HT-29 (cell line): ENCODE measurements at regions not wholly inside any gene's neighbourhood (a gene's known extent, or its start where the extent isn't known, plus 50 kb on each side); places are given as distances from the start of the nearest gene placed in this dataset.
"Not testable (repeated sequence)": the region's sequence is repeated elsewhere in the genome, so short reads cannot be mapped to it uniquely, and the experiment has no call there.

Experiments used
- DNase-seq: peaks from one replicate; pipeline ENCODE4 v3.0.0-alpha.2; 2015; ENCODE audit warnings: low spot score

DNA sequence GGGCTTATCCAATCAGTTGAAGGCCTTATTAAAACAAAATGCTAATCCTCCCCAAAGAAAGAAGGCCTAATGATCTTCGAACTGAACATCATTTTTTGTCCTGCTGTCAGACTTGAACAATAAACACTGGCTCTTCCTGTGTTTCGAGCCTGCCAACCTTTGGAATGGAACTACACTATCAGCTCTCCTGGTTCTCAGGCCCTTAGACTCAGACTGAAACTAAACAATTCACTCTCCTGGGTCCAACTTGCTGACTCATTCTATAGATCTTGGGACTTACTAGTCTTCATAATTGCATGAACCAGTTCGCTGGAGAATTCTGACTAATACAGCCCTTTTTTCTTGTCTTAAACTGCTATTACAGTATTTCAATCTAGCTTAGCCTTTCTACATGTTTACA, 235.2 kb downstream of the LNPK start:
- DNase-seq: no peak

DNA sequence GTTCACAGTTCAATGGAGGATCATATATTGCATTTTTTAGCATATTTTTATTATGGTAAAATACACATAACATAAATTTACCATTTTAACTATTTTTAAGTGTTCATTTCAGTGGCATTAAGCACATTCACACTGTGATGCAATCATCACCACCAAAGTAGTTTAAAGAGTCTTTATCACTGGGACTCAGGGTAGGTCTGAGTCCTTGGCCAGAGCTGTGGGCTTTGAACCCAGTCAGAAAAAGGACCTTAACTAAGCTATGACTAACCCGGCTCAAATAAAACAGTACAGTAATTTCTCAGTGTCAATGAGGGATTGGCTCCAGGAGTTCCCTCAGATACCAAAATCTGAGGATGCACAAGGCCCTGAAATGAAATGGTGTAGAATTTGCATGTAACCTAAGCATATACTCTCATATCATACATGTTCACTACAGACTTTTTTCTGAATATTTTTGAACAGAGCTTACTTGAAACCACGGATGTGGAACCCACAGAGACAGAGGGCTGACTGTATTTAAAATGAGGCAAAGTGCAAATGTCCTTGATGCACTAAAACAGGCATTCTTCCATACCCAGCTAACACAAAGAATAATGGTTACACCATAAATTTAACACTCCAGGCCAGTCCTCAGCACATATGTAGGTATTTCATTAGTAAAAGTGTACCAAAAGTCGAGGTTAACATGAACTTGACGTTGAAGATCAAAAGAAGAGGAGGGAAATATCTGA, 246.2 kb downstream of the LNPK start:
- no peak for DNase-seq

DNA sequence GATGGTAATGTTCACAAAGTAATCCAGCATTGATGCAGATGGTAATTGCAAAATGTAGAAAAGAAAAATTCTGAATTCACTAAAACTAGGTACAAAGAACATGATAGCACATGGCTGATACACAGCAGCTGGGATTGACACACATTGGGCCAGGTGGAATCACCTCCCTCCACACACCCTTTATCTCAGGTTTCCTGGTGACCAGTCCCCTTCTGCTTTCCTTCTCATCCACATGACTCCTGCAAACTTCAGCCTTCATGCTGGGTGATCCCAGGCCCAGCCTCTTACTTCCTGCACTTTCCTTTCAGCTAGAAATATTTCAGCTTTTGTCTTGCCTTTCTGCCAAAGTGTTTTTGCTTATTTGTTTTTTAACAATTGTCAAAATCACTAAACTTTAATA, 246.9 kb downstream of the LNPK start:
- no peak for DNase-seq

DNA sequence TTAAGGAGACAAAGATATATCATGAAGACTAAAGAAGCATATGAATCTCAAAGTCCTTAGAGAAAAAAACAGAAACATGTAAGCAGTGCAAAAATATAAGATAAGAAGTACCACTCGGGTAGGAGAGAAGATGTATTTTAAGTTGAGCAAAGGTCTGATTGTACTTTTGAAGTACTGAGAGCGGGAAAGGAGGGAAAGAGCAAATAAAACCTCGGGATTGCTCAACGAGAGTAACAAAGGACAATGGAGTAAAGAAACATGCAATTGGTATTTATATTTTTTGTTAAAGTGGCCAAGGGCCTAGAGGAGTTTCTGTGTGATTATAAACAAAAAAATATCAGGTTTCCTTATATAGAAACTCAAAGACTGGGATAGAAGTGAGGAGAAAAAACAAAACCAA, 251.9 kb downstream of the LNPK start:
- DNase-seq: no peak

DNA sequence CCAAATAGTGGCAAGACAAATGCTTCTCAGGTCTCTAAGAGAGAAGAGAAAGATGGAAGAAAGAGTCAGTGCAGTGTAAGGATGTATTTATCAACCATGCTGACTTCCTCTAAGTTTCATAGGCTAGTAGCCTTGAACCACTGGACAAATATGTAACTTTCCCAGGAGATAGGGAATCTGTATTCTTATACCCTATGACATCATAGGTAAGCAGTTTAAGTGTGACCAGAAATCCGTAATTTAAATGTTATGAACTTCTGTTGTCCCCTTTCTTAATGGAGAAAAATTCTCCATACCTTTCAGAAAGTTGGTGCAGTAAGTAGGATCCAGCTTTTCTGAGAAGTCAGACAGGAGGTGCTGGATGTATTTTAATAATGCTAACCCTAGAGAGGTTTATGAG, 256.2 kb downstream of the LNPK start:
- DNase-seq: no peak

DNA sequence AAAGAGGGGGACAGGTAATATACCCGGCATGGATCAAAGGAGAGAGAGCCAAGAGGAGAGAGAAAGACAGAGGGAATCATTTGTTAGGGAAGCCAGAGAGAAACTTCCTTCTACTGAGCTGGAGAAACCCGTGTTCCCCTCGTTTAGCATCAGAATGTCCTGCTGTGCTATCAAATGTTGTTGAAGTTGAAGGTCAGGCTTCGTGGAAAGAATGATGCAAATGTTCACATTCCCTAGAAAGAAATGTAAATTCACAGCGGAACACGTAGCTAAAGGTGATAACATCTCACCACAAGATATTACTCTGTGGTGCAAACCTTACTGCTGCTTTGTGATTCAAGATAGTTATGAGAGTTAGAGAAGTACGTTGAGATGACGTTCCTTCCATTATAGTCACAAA, 258.1 kb downstream of the LNPK start:
- no peak for DNase-seq

DNA sequence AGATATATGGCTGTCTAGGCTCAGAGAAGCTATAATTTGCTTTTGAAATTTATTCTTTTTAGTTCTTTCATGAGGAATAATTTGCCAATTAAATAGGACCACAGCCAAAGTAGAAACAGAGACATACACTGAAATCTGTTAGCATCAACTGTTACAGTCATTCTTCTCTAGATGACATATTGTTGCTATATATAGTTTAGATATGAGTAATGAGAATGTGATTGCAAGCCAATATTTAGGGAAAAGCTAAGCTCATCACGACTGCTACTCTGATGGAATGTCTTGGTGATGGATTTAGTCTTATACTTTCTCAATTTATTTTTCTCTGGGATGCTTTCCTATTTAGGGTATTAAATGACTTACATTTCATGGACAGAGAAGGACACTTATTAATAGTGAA, 259.1 kb downstream of the LNPK start:
- DNase-seq: no peak

DNA sequence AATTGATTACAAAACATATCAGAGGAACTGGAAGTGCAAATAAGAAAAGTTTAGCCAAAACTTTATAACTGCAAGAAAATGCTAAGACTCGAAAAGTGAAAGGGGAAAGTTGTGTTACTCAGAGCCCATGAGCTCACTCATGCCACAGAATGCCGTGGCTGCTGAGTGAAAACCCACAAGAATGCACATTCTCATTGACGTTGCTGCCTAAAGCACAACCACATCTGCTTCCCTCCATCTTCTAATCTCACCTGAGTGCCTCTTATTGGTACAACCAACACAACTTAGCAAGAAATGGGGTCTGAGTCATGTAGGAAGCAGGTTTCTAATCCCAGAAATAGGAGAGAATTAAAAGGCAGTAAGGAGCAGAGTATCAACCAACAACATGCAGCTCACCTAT, 259.7 kb downstream of the LNPK start:
- no peak for DNase-seq

DNA sequence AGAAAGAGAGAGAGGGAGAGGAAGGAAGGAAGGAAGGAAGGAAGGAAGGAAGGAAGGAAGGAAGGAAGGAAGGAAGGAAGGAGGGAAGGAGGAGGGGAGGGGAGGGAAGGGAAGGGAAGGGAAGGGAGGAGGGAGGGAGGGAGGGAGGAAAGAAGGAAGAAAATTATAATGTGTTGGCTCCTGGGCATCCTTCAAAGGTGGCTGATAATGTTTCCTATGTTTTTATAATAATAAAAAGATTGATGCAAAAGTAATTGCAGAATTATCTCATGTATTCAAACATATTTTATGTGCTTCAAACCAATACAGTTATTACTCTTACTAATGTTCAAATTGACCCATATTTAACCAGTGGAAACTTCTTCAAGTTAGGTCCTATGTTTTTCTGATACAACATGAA, 260.9 kb downstream of the LNPK start:
- no peak for DNase-seq

DNA sequence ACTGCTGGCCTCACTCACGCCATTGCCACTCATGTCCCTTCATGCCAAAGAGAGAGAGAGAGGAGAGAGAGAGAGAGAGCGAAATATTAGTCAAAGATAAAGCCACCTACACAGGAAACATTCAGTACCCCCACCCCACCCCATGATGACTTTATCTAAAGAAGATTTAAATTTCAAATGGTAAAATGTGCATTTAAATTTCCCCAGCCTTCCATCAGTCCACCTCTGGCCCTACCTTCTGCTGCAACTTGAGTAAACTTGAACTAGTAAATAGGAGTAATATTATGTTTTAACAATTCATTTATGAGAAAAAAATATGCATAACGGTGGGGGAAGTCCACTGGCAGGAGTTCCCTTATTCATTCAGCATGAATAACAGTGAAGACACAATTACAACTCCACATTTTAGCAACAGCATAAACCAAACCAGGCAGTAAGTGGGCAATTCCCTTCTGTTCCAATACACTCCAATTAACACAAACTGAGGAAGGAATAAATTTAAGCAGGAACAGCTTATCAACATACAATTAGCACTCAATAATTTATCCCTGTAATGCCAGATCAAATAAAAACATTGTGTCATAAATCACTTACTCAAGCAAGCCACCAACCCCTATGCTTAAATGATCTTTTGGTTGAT, 264.2 kb downstream of the LNPK start:
- DNase-seq: no peak

DNA sequence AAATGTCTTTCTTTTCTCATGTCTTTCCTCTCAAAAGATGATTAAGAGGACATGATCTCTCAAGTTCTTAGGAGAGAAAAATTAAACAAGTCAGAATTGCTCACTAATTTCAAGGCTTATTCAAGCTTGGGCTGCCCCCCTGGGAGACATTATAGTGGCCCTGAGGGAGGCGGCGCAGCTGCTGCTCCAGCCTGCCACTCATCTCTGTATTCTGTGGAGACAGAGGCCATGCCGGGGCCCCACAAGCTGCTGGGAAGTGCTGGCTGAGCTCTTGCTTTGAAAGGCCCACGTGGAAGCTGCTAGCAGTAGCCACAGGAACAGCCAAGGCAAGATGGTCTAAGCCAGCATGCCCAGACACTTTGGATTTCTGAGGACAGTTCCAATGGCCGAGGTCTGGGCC, 267.4 kb downstream of the LNPK start:
- no peak for DNase-seq

DNA sequence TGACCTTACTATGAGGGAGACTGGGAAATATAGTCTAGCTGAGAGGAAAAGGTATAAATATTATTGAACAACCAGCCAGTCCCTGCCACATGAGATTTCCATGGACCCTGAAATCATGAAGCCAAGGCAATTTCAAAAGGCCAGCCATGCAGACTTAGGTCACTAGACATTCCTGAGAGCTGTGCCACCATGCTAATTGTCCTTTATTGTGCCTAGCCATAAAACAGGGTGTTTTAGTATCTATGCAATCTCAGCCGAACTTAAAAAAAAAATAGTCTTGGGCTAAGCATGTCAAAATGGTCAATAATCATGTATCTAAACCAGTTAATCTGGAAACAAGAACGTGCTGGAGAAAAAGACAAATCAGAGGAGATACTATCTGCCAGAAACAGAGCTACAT, 269.5 kb downstream of the LNPK start:
- DNase-seq: no peak

DNA sequence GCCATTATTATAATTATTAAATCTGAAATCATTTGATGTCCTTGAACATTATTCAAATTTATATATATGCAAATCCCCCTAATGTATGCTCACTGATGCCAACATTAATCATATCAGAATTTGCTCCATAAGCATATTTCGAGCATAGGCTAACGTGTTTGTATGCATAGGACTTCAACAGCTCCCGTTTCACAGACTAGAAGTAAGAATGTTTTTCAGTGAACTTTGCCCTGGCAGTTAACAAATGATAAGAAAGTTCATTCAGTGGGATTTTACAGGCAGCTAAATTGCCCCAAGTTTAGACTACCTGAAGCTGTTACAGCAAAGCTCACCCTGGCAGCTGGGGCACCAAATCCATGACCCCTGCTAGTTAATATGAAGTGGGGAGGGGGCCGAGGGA, 272.0 kb downstream of the LNPK start:
- no peak for DNase-seq

DNA sequence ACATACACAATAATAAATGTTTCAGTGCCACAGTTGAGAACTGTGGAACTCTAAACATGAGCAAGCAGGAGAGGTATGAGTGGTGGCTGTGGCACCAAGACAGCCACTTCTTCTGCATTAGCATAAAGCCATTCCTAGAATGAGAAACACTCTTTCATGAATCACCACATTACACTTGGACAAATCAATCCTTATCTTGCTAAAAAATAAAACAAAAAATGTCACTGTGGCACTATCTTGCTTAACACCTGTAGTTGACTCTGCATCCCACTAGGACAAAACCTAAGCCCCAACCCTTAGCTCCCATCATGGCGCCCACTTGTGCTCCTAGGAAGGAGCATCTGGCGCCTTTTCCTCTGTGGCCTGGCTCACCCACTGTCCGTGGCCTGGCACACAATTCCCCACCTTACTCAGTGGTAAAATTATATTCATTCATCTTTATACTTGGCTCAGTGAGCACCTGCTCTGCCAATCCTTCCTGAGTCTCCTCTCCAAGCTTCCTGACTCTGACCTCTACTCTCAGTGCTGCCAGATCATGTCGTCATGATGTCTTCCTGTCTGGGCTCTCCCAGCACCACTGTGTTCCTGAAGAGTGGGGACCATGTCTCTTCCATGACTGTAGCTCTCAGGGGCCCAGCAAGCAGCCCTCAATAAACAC, 272.9 kb downstream of the LNPK start:
- no peak for DNase-seq

DNA sequence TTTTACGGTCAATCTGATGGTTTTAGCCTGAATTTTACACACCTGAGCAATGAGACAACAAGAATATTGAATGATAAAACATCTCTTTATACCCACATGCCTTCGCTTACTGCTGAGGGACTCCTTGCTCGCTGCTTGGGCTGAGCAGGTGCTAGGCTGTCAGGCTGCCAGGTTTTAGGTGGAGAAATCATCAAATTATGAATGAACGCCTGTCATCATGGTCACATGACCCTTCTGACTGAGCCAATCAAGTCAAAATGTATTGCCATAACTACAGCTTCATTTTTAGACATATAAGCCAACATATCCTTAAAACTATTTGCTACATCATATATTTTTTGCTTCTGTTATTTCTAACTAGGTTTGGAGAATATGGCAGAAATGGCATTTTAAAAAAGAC, 274.0 kb downstream of the LNPK start:
- DNase-seq: no peak

DNA sequence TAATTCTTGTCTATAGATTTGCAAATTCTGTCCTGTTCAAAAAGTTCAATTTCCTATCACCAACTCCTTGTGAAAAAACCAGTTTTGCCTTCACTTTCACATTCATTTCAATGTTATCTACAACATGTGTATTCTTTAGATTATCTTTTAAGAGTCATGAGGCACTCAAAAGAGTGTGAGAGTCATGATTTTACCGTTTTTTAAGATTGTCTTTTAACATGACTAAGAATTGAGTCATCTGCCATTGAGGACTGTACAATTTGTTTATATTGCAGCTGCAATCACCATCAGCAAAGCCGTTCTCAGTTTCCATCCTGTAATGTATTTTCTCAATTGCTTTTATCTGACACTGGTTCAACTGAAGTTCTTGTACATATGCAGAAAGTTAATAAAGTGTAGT, 275.8 kb downstream of the LNPK start:
- no peak for DNase-seq

DNA sequence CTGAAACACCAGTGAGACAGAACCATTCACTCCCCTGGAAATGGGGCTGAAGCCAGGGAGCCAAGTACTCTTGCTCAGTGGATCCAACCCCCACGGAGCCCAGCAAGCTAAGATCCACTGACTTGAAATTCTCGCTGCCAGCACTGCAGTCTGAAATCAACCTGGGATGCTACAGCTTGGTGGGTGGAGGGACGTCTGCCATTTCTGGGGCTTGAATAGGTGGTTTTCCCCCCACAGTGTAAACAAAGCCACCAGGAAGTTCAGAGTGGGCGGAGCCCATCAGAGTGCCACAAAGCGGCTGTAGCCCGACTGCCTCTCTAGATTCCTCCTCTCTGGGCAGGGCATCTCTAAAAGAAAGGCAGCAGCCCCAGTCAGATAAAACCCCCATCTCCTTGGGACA, 292.8 kb downstream of the LNPK start:
- no peak for DNase-seq

DNA sequence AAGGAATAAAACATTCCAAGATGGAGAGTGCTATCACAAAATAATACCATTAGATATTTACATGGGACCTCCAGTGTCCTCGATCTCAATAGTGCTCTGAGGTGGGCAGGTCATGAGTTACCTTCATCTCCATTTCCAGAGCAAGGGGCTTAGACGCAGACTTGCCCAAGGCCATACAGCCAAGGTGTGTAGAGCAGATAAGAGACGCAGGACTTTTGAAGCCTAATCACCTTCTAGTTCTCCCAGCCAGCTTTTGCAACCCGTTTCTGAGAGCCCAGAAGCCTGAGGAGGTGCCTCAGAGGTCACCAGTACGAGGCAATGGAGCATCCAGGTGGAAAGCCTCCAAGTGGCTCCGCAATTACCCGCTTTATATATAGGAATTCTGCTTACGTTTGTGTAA, 294.7 kb downstream of the LNPK start:
- no peak for DNase-seq

DNA sequence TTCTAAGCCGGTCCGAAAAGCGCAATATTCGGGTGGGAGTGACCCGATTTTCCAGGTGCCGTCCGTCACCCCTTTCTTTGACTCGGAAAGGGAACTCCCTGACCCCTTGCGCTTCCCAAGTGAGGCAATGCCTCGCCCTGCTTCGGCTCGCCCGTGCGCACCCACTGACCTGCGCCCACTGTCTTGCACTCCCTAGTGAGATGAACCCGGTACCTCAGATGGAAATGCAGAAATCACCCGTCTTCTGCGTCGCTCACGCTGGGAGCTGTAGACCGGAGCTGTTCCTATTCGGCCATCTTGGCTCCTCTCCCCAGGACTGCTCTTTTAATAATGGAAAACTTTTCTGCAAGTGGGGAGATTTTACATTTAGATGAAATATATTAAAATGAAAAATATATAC, 297.5 kb downstream of the LNPK start:
- DNase-seq: not testable (repeated sequence)

DNA sequence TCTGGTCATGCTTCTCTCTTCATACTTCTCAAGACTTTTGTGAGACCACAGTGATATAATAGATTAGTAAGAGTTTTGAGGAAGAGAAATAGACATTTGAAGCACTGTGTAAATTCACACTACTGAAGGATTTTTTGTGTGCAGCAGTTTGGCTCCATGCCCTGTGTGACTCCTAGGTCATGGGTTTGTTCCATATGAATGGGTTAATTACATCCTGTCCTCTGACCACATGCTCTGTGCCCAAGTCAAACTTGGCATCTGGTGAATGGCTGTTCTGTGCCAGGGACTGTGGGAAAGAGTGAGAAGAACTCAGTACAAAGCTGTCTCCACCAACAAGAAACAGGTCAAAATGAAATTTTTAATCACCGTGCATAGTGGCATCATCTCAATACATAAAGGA, 304.0 kb downstream of the LNPK start:
- no peak for DNase-seq

DNA sequence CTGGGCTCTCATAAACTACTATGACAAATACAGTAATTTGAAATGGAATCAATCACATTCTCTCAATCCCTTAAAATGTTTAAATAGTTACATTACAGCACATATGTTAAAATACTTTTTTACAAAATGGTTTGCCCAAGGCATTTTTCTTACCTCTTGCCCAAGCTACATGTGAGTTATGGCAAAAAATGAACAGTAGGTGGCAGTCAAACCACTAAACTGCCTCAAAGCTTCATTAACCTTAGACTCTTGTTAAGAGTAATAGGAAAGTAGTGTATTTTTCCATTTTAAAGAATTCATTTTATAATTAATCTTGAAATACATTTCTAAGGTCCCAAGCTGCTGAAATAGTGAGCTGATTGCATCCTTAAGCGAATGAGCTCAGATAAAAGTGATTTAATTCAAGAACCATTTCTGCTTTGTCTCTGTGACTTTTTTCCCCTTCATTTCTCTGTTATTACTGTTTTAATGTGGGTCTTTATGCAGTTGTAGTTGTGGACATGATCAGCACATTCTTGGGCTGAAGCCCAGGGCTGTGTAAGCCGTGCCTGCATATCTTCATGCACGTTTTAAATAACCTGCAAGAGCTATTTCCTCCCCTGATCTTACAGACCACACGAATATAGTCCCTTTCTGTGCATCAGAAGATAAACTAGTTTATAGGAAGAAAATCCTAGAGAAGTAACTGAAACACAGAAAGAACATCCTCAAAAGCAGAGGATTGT, 311.8 kb downstream of the LNPK start:
- peak; percentile 86 for DNase-seq

DNA sequence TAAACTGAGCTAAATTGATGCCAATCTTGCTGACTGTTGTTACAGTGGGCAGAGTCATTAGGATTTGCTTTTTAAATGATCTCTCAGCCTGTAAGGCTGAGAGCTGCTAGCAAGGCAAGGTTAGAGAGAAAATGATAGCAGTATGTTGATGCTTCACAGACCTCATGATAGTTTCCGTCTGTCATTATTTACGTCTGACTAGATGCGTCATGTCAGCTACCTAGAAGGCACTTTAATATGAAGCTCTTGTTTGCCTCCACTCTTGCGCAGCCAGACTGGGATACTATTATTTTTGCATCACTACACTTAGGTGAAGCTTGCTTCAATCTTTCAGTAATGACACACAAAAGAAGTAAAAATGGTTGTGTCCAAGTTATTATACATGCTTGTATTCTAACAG, 313.8 kb downstream of the LNPK start:
- no peak for DNase-seq

DNA sequence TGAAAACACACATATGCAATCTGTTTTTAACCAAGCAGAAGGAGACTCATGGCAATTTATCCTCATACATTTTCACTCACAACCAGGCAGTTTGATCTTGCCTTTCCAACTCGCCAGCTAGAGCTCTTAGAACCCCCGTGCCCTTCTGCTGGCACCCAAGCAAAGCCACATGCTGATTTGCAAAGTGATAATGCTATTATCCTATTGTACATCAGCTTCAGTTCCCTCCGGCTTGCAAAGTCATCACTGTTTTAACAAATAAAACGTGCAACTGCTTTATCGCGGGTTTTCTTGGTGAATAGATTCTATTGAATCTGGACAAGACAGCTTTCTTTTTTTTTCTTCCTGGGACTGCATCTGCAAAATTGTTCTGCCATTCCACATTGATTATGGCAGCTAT, 314.6 kb downstream of the LNPK start:
- DNase-seq: no peak
